ENCODE measurements at regions not wholly inside any gene's neighbourhood (a gene's known extent, or its start where the extent isn't known, plus 50 kb on each side); places are given as distances from the start of the nearest gene placed in this dataset.
"Not testable (repeated sequence)": the region's sequence is repeated elsewhere in the genome, so short reads cannot be mapped to it uniquely, and the experiment has no call there.

- Mint-ChIP-seq H3K4me3 (no peak overlapping the region), H3K36me3 (ENCODE audit: low read depth) (no peaks in the 10 kb centered on the region), H3K4me1 (peaks cover 3% of the 10 kb centered on the region), H3K9me3 (no peaks in the 10 kb centered on the region), H3K27ac (no peak overlapping the region), H3K27me3 (no peaks in the 10 kb centered on the region)
- ATAC-seq: no peak
- DNase-seq: no peak
These were observed 128.0 kb downstream of the RFPL4B start for GRCh38 chr6:112475083-112475482.

GRCh38 chr6:112477125-112477524, 130.0 kb downstream of the RFPL4B start:
- no peak for ATAC-seq
- no peak for DNase-seq
- Mint-ChIP-seq H3K4me1 (peaks cover 3% of the 10 kb centered on the region), H3K27me3 (no peaks in the 10 kb centered on the region), H3K27ac (no peak overlapping the region), H3K4me3 (no peak overlapping the region), H3K9me3 (no peaks in the 10 kb centered on the region), H3K36me3 (ENCODE audit: low read depth) (no peaks in the 10 kb centered on the region)

GRCh38 chr6:112478036-112478435, 130.9 kb downstream of the RFPL4B start:
- H3K36me3 Mint-ChIP-seq (ENCODE audit: low read depth): no peaks in the 10 kb centered on the region
- H3K4me1 Mint-ChIP-seq: peaks cover 3% of the 10 kb centered on the region
- H3K27ac Mint-ChIP-seq: no peak overlapping the region
- DNase-seq: no peak
- no peaks in the 10 kb centered on the region for H3K9me3 Mint-ChIP-seq
- H3K27me3 Mint-ChIP-seq: no peaks in the 10 kb centered on the region
- ATAC-seq: no peak
- H3K4me3 Mint-ChIP-seq: no peak overlapping the region

DNA sequence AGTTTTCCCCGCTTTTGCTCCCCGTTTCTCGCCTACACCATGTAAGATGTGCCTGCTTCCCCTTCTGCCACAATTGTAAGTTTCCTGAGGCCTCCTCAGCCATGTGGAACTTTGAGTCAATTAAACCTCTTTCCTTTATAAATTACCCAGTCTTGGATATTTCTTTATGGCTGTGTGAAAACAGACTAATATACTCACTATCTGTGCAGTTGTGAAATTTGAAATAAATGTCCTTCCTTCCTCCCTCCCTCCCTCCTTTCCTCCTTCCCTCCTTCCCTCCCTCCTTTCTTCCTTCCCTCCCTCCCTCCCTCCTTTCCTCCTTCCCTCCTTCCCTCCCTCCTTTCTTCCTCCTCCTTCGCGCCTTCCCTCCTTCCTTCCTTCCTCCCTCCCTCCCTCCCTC, 132.8 kb downstream of the RFPL4B start:
- H3K27me3 Mint-ChIP-seq; DNase-seq; H3K4me1 Mint-ChIP-seq; H3K36me3 Mint-ChIP-seq (ENCODE audit: low read depth); H3K4me3 Mint-ChIP-seq; ATAC-seq; H3K27ac Mint-ChIP-seq; H3K9me3 Mint-ChIP-seq: not testable (repeated sequence)

DNA sequence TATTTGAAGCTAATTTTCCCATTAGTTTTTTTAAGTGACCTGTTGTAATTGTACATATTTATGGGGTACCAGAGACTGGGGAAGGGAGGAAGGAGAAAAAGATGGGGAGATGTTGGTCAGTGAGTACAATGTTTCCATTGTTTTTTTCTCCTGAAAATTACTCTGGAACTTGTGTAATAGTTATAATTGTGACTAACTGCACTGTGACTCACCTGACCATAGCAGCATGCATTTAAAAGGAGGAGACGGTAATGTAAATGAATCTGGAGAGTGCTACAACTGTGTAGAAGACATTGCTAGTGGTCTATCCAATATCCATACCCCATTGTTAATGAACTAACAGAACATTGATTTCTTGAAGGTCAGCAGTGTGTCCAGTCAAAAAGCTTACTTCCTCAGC, 133.4 kb downstream of the RFPL4B start:
- H3K4me3 Mint-ChIP-seq: no peak overlapping the region
- H3K36me3 Mint-ChIP-seq (ENCODE audit: low read depth): no peaks in the 10 kb centered on the region
- H3K27me3 Mint-ChIP-seq: no peaks in the 10 kb centered on the region
- no peak for ATAC-seq
- H3K9me3 Mint-ChIP-seq: no peaks in the 10 kb centered on the region
- peaks cover 3% of the 10 kb centered on the region for H3K4me1 Mint-ChIP-seq
- DNase-seq: no peak
- no peak overlapping the region for H3K27ac Mint-ChIP-seq

- Mint-ChIP-seq H3K27me3 (no peaks in the 10 kb centered on the region), H3K4me1 (peaks cover 3% of the 10 kb centered on the region), H3K27ac (no peak overlapping the region), H3K9me3 (no peaks in the 10 kb centered on the region), H3K36me3 (ENCODE audit: low read depth) (no peaks in the 10 kb centered on the region), H3K4me3 (no peak overlapping the region)
- ATAC-seq (no peak), DNase-seq (no peak)
These were observed 134.1 kb downstream of the RFPL4B start for GRCh38 chr6:112481211-112481610.

DNA sequence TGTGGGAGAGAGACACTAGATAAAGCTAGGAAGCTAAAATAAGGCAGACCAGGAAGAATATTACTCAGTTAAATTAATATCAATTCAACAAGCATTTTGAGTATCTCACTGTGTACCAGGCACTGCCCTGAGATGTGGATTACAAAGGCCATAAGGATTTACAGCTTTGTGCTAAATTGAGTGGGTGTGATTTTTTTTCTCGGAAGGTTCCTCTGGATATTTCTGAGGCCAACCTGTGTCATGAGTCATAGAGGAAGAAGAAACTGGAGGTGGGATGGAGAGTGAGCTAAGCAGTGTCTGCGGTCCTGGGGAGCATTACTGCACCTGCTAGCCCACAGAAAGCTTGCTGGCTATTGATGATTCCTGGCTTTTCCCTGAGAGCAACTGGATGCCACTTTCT, 135.2 kb downstream of the RFPL4B start:
- ATAC-seq: no peak
- DNase-seq: no peak

DNA sequence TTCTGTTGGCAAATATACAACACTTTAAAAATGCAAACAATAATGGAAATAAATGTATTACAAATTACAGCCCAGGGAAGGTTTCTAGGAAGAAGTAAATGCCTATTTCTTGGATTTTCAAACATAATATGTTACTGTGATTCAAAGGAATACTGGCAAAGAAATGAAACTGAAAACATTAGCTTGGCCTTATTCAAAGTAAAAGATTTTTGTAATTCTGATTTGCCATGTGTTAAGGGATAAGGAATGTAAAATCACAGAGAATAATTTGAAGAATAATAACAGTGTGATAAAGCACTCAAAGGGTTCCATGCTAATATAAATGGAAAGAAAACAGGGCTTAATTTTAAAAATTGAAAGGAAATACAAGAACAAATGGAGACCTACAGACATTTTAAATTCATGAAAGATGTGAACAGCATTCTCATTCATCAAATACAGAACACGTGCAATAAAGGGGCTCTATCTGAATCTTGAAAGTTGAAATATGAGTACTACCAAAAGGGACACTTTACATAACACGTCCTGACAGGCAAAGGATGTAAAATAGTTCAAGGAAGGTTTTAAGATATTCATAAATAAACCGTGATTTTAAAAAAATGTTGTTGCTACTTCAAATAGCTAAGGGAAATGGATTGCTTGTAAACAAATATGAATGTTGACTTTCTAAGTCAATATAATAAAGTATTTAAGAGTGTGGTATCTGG, 138.1 kb downstream of the RFPL4B start:
- no peaks in the 10 kb centered on the region for H3K4me1 Mint-ChIP-seq
- no peak for DNase-seq
- no peak for ATAC-seq

More for the DNA sequence above, 135.2 kb downstream of the RFPL4B start:
- no peak overlapping the region for H3K27ac Mint-ChIP-seq
- H3K4me1 Mint-ChIP-seq: peaks cover 3% of the 10 kb centered on the region
- no peak overlapping the region for H3K4me3 Mint-ChIP-seq
- H3K9me3 Mint-ChIP-seq: no peaks in the 10 kb centered on the region
- H3K36me3 Mint-ChIP-seq (ENCODE audit: low read depth): no peaks in the 10 kb centered on the region
- no peaks in the 10 kb centered on the region for H3K27me3 Mint-ChIP-seq

GRCh38 chr6:112485827-112486212, 138.7 kb downstream of the RFPL4B start:
- no peaks in the 10 kb centered on the region for H3K27me3 Mint-ChIP-seq
- no peaks in the 10 kb centered on the region for H3K36me3 Mint-ChIP-seq (ENCODE audit: low read depth)
- no peaks in the 10 kb centered on the region for H3K9me3 Mint-ChIP-seq
- H3K27ac Mint-ChIP-seq: no peak overlapping the region
- ATAC-seq: no peak
- no peak for DNase-seq
- H3K4me1 Mint-ChIP-seq: no peaks in the 10 kb centered on the region
- no peak overlapping the region for H3K4me3 Mint-ChIP-seq

More for the DNA sequence above, 138.1 kb downstream of the RFPL4B start:
- no peaks in the 10 kb centered on the region for H3K36me3 Mint-ChIP-seq (ENCODE audit: low read depth)
- H3K27me3 Mint-ChIP-seq: no peaks in the 10 kb centered on the region
- no peak overlapping the region for H3K27ac Mint-ChIP-seq
- H3K4me3 Mint-ChIP-seq: no peak overlapping the region
- H3K9me3 Mint-ChIP-seq: no peaks in the 10 kb centered on the region

GRCh38 chr6:112486454-112486853, 139.3 kb downstream of the RFPL4B start:
- no peak overlapping the region for H3K27ac Mint-ChIP-seq
- no peaks in the 10 kb centered on the region for H3K9me3 Mint-ChIP-seq
- no peaks in the 10 kb centered on the region for H3K27me3 Mint-ChIP-seq
- no peaks in the 10 kb centered on the region for H3K36me3 Mint-ChIP-seq (ENCODE audit: low read depth)
- H3K4me3 Mint-ChIP-seq: no peak overlapping the region
- no peak for ATAC-seq
- DNase-seq: no peak
- no peaks in the 10 kb centered on the region for H3K4me1 Mint-ChIP-seq

GRCh38 chr6:112488238-112488637, 141.1 kb downstream of the RFPL4B start:
- no peaks in the 10 kb centered on the region for H3K27me3 Mint-ChIP-seq
- no peaks in the 10 kb centered on the region for H3K36me3 Mint-ChIP-seq (ENCODE audit: low read depth)
- no peak for ATAC-seq
- DNase-seq: no peak
- no peak overlapping the region for H3K4me3 Mint-ChIP-seq
- H3K4me1 Mint-ChIP-seq: no peaks in the 10 kb centered on the region
- H3K9me3 Mint-ChIP-seq: no peaks in the 10 kb centered on the region
- no peak overlapping the region for H3K27ac Mint-ChIP-seq

DNA sequence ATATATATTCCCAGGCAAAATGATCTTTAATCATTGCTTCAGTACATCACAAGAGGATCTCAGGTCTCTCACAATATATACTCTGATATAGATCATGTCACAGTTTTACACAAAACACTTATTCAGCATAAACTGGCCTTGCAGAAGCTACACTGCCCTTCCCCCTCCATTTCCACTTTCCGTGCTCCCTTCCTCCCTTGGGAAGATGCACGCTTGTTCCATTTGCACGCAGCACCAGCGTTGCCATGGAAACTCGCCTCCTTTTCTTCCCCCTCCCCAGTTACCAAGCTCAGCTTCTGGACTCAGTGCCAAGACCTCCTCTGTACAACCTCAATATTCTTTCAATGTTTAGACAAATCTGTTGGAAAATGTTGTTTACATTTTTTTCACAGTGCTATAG, 154.6 kb downstream of the RFPL4B start:
- no peaks in the 10 kb centered on the region for H3K27me3 Mint-ChIP-seq
- no peaks in the 10 kb centered on the region for H3K9me3 Mint-ChIP-seq
- ATAC-seq (no peak), DNase-seq (no peak)
- H3K4me3 Mint-ChIP-seq: no peak overlapping the region
- no peaks in the 10 kb centered on the region for H3K4me1 Mint-ChIP-seq
- no peaks in the 10 kb centered on the region for H3K36me3 Mint-ChIP-seq (ENCODE audit: low read depth)
- no peak overlapping the region for H3K27ac Mint-ChIP-seq

- Mint-ChIP-seq H3K4me3 (no peak overlapping the region), H3K27me3 (no peaks in the 10 kb centered on the region), H3K27ac (no peak overlapping the region), H3K4me1 (no peaks in the 10 kb centered on the region), H3K9me3 (peaks cover 3% of the 10 kb centered on the region), H3K36me3 (ENCODE audit: low read depth) (no peaks in the 10 kb centered on the region)
- ATAC-seq: no peak
- no peak for DNase-seq
These were observed 155.4 kb downstream of the RFPL4B start for GRCh38 chr6:112502351-112503090.

DNA sequence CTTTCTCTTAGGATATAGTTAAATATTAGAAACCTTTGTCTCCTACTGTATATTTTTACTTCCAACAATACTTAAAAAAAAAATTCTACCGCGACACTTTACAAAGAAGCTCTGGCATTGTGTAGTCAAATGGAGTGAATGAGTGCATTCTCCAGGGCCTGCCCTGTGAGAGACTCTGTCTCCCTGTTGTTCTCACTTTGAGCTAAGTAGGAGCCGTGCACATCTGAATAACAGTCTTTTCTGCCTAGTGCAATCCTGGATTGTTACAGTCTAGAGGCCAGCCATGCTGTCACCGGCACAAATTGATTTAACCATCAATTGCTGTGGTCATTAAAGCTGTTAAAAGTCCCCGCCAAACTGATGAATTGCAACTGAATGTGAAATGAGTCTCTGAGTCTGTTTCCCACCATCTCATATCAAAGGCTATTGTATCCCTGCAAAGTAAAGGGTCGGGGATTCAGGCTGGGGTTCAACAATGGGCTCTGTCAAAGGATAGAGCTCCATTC, 156.0 kb downstream of the RFPL4B start:
- DNase-seq (no peak), ATAC-seq (no peak)
- H3K27me3 Mint-ChIP-seq: no peaks in the 10 kb centered on the region
- peaks cover 4% of the 10 kb centered on the region for H3K9me3 Mint-ChIP-seq
- no peak overlapping the region for H3K27ac Mint-ChIP-seq
- no peaks in the 10 kb centered on the region for H3K4me1 Mint-ChIP-seq
- H3K36me3 Mint-ChIP-seq (ENCODE audit: low read depth): no peaks in the 10 kb centered on the region
- no peak overlapping the region for H3K4me3 Mint-ChIP-seq

DNA sequence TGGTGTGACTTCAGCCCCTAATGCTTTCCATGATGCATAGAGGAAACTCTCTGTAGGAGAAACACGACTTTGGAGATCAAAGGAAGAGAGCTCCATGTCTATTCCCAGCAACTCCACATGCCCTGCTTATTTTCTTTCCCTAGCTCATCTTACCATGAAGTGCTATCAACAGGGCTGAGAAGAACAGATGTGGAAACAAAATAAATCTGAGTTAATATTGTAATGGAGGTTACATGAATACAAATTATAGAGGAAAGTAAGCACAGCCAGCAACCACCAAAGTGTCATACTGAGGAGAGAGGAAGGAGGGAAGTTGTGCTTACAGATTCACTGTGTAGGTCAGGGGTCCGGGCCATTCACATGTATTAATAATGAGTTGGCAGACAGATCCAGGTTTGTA, 157.5 kb downstream of the RFPL4B start:
- Mint-ChIP-seq H3K4me3 (no peak overlapping the region), H3K9me3 (peaks cover 4% of the 10 kb centered on the region), H3K4me1 (no peaks in the 10 kb centered on the region), H3K36me3 (ENCODE audit: low read depth) (no peaks in the 10 kb centered on the region), H3K27me3 (no peaks in the 10 kb centered on the region), H3K27ac (no peak overlapping the region)
- DNase-seq: no peak
- no peak for ATAC-seq
